Urothelium cell line (cell line): ENCODE measurements at regions not wholly inside any gene's neighbourhood (a gene's known extent, or its start where the extent isn't known, plus 50 kb on each side); places are given as distances from the start of the nearest gene placed in this dataset.
"Not testable (repeated sequence)": the region's sequence is repeated elsewhere in the genome, so short reads cannot be mapped to it uniquely, and the experiment has no call there.

Experiments
- DNase-seq: peaks from one replicate; pipeline ENCODE4 v3.0.0; 2011; ENCODE audit warnings: low spot score, mixed read lengths
- FAIRE-seq: peaks from 2 replicates; lab custom pipeline; 2011; peaks lifted over from hg19 to GRCh38; lab: Jason Lieb, UNC

GRCh38 chr21:30104241-30104640, 62.4 kb downstream of the CLDN17 start:
- DNase-seq, result no peak
- FAIRE-seq, result no peak

- no peak for FAIRE-seq
- no peak for DNase-seq
Measured at GRCh38 chr21:30102871-30103270, 63.7 kb downstream of the CLDN17 start.

DNA sequence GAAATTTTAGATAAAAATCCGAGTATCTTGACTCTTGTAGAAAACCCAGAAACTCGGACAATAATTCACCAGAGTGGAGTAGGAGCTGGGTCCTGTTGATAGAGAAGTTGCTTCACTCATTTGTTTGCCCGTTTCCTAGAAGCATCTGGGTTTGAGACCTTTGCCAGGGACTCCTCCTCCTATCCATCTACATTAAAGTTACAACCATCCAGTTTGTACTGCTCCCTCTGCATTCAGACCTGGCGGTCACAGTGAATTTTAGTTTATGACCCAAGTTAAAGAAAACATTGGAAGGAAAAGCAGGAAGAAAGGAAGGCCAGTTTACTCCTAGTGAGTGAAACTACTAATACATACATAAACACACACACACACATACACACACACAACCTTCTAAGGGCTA, 64.6 kb downstream of the CLDN17 start:
- DNase-seq, result no peak
- FAIRE-seq, result no peak

GRCh38 chr21:30097791-30098190, 68.8 kb downstream of the CLDN17 start:
- FAIRE-seq, result no peak
- no peak for DNase-seq

- DNase-seq (no peak), FAIRE-seq (peak; percentile 35)
Measured at GRCh38 chr21:30083225-30083945, 83.2 kb downstream of the CLDN17 start.

DNA sequence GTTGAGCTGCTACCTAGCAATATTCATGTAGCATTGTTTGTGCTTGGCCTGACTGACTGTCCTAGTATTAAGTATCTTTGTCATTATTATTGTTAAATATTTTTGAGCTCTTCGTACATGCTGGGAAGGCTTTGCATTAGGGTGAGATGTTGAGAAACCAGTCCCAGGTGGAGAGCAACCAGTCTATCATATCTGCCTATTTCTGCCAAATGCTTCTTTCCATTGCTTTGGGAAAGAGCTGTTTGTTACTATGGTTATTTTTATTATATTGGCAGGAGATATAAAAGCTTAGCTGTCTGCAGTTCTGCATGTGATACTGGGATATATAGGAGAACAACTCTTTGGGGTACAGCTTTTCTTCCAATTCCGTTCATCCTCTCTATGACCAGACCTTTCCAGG, 85.1 kb downstream of the CLDN17 start:
- no peak for DNase-seq
- FAIRE-seq, result peak; percentile 27

- FAIRE-seq, result peak; percentile 9
- DNase-seq, result peak; percentile 64
Measured at GRCh38 chr21:30072496-30072895, 94.1 kb downstream of the CLDN17 start.

- FAIRE-seq (no peak), DNase-seq (no peak)
Measured at GRCh38 chr21:30058928-30059327, 107.7 kb downstream of the CLDN17 start.

- no peak for DNase-seq
- FAIRE-seq, result no peak
Measured at GRCh38 chr21:30057108-30057507, 109.5 kb downstream of the CLDN17 start.

DNA sequence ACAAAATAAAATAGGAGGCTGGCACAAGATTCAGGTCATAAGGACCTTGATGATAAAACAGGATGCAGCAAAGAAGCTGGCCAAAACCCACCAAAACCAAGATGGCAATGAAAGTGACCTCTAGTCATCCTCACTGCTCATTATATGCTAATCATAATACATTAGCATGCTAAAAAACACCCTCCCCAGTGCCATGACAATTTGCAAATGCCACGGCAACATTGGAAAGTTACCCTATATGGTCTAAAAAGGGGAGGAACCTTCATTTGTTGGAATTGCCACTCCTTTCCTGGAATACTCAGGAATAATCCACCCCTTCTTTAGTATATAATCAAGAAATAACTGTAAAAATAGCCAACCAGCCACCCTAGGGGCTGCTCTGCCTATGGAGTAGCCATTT, 108.8 kb upstream of the GRIK1 start:
- FAIRE-seq (no peak), DNase-seq (no peak)

GRCh38 chr21:30044447-30045064, 104.8 kb upstream of the GRIK1 start:
- DNase-seq (peak; percentile 26), FAIRE-seq (no peak)

GRCh38 chr21:30042443-30042842, 102.6 kb upstream of the GRIK1 start:
- no peak for DNase-seq
- FAIRE-seq, result no peak

DNA sequence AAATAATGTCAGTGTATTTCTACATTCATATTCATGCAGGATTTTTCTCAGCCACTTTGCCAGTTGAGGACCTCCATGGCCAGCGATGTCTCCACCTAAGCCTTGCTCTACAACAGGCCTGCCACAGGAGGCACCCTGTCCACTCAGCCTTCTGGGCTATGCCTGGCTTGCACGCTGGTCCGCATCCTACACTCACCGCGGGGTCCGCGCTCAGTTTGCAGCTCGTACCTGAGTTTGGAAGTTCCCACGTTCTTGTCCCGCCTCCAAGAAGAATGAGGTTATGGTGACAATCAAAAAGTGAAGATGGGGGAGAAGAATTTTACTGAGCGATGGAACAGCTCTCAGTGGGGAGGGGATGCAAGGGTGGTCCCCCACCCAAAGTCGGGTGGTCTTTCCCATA, 93.6 kb upstream of the GRIK1 start:
- peak; percentile 17 for FAIRE-seq

DNA sequence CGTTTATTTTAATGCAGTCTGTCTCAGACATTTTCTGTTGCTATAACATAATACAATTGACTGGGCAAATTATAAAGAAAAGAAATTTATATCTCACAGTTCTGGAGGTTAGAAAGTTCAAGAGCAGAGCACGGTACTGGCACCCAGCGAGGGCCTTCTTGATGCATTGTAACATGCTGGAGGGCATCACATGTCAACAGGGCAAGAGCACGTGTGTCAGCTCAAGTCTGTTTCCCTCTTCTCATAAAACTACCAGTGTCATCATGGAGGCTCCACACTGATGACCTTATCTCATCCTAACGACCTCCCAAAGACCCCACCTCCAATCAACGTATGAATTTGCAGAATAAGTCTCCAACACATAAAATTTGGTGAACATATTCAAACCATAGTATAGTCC, 90.6 kb upstream of the GRIK1 start:
- FAIRE-seq, result peak; percentile 62

More for the DNA sequence above, 93.6 kb upstream of the GRIK1 start:
- DNase-seq, result no peak

GRCh38 chr21:30028537-30028936, 88.7 kb upstream of the GRIK1 start:
- DNase-seq, result no peak
- FAIRE-seq, result no peak

More for the DNA sequence above, 90.6 kb upstream of the GRIK1 start:
- DNase-seq, result no peak

DNA sequence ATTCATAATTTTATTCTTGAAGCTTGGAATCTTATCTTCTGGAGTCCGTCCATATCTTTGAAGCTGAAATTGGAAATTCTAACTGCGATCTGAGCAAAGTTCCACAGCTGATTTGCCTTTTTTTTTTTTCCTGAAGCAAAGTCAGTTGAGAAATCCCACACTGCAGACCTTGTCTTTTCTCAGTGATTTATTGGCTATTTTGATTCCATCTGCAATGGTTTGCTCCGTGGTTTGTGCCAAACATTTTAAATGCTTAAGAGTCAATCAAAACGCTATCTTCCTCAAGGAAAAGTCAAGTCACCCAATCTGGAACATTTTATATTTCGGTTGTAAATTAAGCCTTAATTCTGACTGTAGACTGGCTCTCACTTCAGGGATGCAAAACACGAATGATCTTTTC, 88.2 kb upstream of the GRIK1 start:
- FAIRE-seq, result no peak

DNA sequence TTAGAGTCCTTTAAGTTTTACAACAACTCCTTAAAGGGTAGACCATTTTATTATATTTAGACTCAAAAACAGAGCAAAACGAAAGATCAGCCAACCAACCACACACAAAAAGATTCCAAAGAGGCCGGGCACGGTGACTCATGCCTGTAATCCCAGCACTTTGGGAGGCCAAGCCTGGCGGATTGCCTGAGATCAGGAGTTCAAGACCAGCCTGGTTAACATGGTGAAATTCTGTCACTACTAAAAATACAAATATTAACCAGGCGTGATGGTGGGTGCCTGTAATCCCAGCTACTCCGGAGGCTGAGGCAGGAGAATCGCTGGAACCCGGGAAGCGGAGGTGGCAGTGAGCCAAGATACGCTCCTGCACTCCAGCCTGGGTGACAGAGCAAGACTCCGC, 83.3 kb upstream of the GRIK1 start:
- not testable (repeated sequence) for FAIRE-seq

More for the DNA sequence above, 88.2 kb upstream of the GRIK1 start:
- no peak for DNase-seq

GRCh38 chr21:30014886-30015285, 75.1 kb upstream of the GRIK1 start:
- DNase-seq (no peak), FAIRE-seq (no peak)

More for the DNA sequence above, 83.3 kb upstream of the GRIK1 start:
- not testable (repeated sequence) for DNase-seq

DNA sequence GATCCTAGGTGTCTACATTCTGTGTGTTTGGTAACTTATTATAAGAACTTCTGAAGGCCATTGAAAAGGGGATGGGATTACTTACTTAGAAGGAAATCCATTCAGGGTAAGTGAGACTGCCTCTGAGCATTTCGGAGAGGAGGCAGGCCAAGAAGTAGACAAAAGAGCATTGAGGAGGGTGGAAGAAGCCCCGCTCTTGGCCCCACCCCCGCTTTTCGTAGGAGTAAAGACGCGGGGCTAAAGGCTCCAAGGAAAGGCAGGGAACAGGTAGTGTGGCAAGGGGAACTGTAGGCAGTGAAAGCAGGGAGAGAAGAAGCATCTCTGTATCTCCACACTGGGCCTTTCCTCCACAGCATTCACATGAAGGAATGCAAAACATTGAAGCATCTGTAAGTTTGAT, 51.8 kb upstream of the GRIK1 start:
- peak; percentile 48 for FAIRE-seq
- DNase-seq, result no peak

DNA sequence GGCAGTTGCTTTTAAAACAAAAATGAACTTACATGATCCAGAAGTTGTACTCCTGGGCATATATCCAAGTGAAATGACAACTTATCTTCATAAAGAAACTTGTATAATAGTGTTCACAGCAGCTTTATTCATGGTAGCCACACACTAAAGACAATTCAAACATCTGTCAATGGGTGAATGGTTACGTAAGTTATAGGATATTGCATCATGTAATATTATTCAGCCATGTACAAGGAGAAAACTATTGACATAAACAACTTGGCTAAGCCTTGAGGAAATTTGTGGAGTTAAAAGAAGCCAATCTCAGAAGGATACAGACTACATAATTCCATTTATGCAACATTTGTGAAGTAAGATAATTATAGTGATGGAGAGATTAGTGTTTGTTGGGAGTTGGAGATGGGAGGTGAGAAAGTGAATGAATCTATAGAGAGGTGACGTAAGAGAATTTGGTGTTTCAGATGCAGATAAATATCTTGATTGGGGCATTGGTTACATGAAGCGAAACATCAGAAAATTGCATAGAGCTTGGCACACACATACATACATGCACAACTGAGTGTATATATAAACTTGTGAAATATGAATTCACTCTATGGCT, 49.9 kb upstream of the GRIK1 start:
- DNase-seq (no peak), FAIRE-seq (no peak)
